PC-9 (cell line): ENCODE measurements at regions not wholly inside any gene's neighbourhood (a gene's known extent, or its start where the extent isn't known, plus 50 kb on each side); places are given as distances from the start of the nearest gene placed in this dataset.

ENCODE experiments used
- BruUV-seq: library from RNA; stranded (reverse); fragments of 400-500 nt; replicated peaks from 2 replicates; lab custom pipeline; 2021; lab: Mats Ljungman, UMichigan
- CTCF ChIA-PET: fragments of 300-600 bp; sonication (Branson Sonifier 250); formaldehyde crosslinking; loops from one replicate; lab custom pipeline; 2022; ENCODE audit warnings: antibody characterized with exemption; lab: Charles Lee
- POLR2A ChIA-PET: fragments of 300-600 bp; sonication (Branson Sonifier 250); formaldehyde crosslinking; loops from one replicate; lab custom pipeline; 2022; ENCODE audit warnings: antibody characterized with exemption; ENCODE audit not compliant: unreplicated experiment; lab: Charles Lee
- DNase-seq, 2 experiments: peaks; one replicate each; pipeline versions ENCODE4 v3.0.0 to v3.0.0-alpha.2; 2015 to 2022; ENCODE audit warnings: mixed read lengths in 1 of 2
- H2AFZ ChIP-seq: fragments of 200-600 bp; sonication (generic); 2 replicates; pipeline ENCODE4 v1.8.1; 2017; ENCODE audit warnings: antibody characterized with exemption
- H3F3A ChIP-seq: fragments of 200-600 bp; sonication (generic); 2 replicates; pipeline ENCODE4 v1.8.1; 2017; ENCODE audit warnings: antibody characterized with exemption, mild to moderate bottlenecking, low read depth; ENCODE audit not compliant: insufficient read depth
- H3K27ac ChIP-seq: fragments of 200-600 bp; sonication (generic); 2 replicates; pipeline ENCODE4 v1.6.1; 2016; ENCODE audit warnings: mixed run types
- H3K27me3 ChIP-seq: fragments of 200-600 bp; sonication (generic); 2 replicates; pipeline ENCODE4 v1.6.1; 2016; ENCODE audit warnings: low read depth, mixed run types; ENCODE audit not compliant: insufficient read depth
- H3K36me3 ChIP-seq: fragments of 200-600 bp; sonication (generic); 2 replicates; pipeline ENCODE4 v1.6.1; 2016; ENCODE audit warnings: low read depth, mixed run types
- H3K4me1 ChIP-seq: fragments of 200-600 bp; sonication (generic); replicated peaks from 2 replicates; pipeline ENCODE4 v1.6.1; 2016; ENCODE audit warnings: mixed run types; ENCODE audit not compliant: insufficient read depth
- H3K4me2 ChIP-seq: fragments of 200-600 bp; sonication (generic); 2 replicates; pipeline ENCODE4 v1.6.1; 2017; ENCODE audit warnings: mixed run types
- H3K4me3 ChIP-seq: fragments of 200-600 bp; sonication (generic); 2 replicates; pipeline ENCODE4 v1.6.1; 2016; ENCODE audit warnings: mixed run types
- H3K79me2 ChIP-seq: fragments of 200-600 bp; sonication (generic); 2 replicates; pipeline ENCODE4 v1.6.1; 2017; ENCODE audit warnings: low read depth, mixed run types
- H3K9me2 ChIP-seq: fragments of 200-600 bp; sonication (generic); 2 replicates; pipeline ENCODE4 v1.8.1; 2017; ENCODE audit warnings: mild to moderate bottlenecking; ENCODE audit not compliant: insufficient read depth
- H3K9me3 ChIP-seq: fragments of 200-600 bp; sonication (generic); 2 replicates; pipeline ENCODE4 v1.8.1; 2016; ENCODE audit warnings: low read depth; ENCODE audit not compliant: insufficient read depth
- H4K20me1 ChIP-seq: fragments of 200-600 bp; sonication (generic); 2 replicates; pipeline ENCODE4 v1.8.1; 2017; ENCODE audit not compliant: insufficient read depth
- CTCF ChIP-seq: fragments of 200-600 bp; sonication (generic); conservative IDR thresholded peaks from 2 replicates; pipeline ENCODE4 v1.6.1; 2017; ENCODE audit warnings: mixed run types, antibody characterized with exemption, mild to moderate bottlenecking, moderate library complexity
- EZH2 ChIP-seq: fragments of 200-600 bp; sonication (generic); IDR thresholded peaks from 2 replicates; pipeline ENCODE4 v1.8.0; 2017; ENCODE audit warnings: antibody characterized with exemption, low read depth
- intact Hi-C: fragments of 100-400 bp; cut with micrococcal nuclease; formaldehyde crosslinking; loops from one replicate; pipeline ENCODE4 v1.10.0; 2022; ENCODE audit not compliant: unreplicated experiment

GRCh38 chr21:33151941-33152731 is 77.6 kb upstream of the IFNAR2 start:
- H3K27ac ChIP-seq = no peak overlapping the region
- CTCF ChIA-PET = no interaction called here
- no TSS peak for BruUV-seq

GRCh38 chr21:33152732-33153130 is 77.0 kb upstream of the IFNAR2 start:
- H3K36me3 ChIP-seq = no peaks in the 10 kb centered on the region
- no peak for TF ChIP-seq CTCF
- TF ChIP-seq EZH2 = no peak

More at GRCh38 chr21:33151941-33152731, 77.6 kb upstream of the IFNAR2 start:
- H3K36me3 ChIP-seq = no peaks in the 10 kb centered on the region
- no peaks in the 10 kb centered on the region for H3K9me3 ChIP-seq
- POLR2A ChIA-PET = no interaction called here
- no peaks in the 10 kb centered on the region for H3K4me1 ChIP-seq
- no peak overlapping the region for H3K4me3 ChIP-seq
- TF ChIP-seq CTCF = no peak
- TF ChIP-seq EZH2 = no peak
- no peaks in the 10 kb centered on the region for H3K9me2 ChIP-seq
- H2AFZ ChIP-seq = no peak overlapping the region
- no peaks in the 10 kb centered on the region for H3F3A ChIP-seq
- H3K4me2 ChIP-seq = no peak overlapping the region
- no peaks in the 10 kb centered on the region for H4K20me1 ChIP-seq
- intact Hi-C loops = no loop called here
- no peak for DNase-seq
- no peaks in the 10 kb centered on the region for H3K79me2 ChIP-seq
- H3K27me3 ChIP-seq = peaks cover 70% of the 10 kb centered on the region

GRCh38 chr21:33155005-33155404 is 74.7 kb upstream of the IFNAR2 start:
- no peak overlapping the region for H3K27ac ChIP-seq
- TF ChIP-seq CTCF (no peak), EZH2 (no peak)
- POLR2A ChIA-PET = no interaction called here
- no peak overlapping the region for H2AFZ ChIP-seq
- CTCF ChIA-PET = interaction anchor here (0.6 kb wide), 1 partner anchor 32 kb away, joined by 3 read pairs; no protein-coding TSS in a partner anchor
- no peaks in the 10 kb centered on the region for H3K36me3 ChIP-seq
- H3F3A ChIP-seq = no peaks in the 10 kb centered on the region
- no peaks in the 10 kb centered on the region for H3K9me2 ChIP-seq
- no peaks in the 10 kb centered on the region for H3K79me2 ChIP-seq
- intact Hi-C loops = no loop called here
- no peaks in the 10 kb centered on the region for H4K20me1 ChIP-seq
- H3K4me1 ChIP-seq = no peaks in the 10 kb centered on the region
- no peak for DNase-seq
- no TSS peak for BruUV-seq
- no peaks in the 10 kb centered on the region for H3K9me3 ChIP-seq
- peaks cover 48% of the 10 kb centered on the region for H3K27me3 ChIP-seq
- H3K4me2 ChIP-seq = no peak overlapping the region
- H3K4me3 ChIP-seq = no peak overlapping the region

More at GRCh38 chr21:33152732-33153130, 77.0 kb upstream of the IFNAR2 start:
- no peaks in the 10 kb centered on the region for H3K79me2 ChIP-seq
- DNase-seq = no peak
- BruUV-seq = no TSS peak
- ChIA-PET CTCF (no interaction called here), POLR2A (no interaction called here)
- H3K9me3 ChIP-seq = no peaks in the 10 kb centered on the region
- H4K20me1 ChIP-seq = no peaks in the 10 kb centered on the region
- no peak overlapping the region for H3K4me3 ChIP-seq
- no peak overlapping the region for H2AFZ ChIP-seq
- H3K27ac ChIP-seq = no peak overlapping the region
- no peaks in the 10 kb centered on the region for H3K4me1 ChIP-seq
- no peaks in the 10 kb centered on the region for H3K9me2 ChIP-seq
- no peaks in the 10 kb centered on the region for H3F3A ChIP-seq
- peaks cover 64% of the 10 kb centered on the region for H3K27me3 ChIP-seq
- intact Hi-C loops = no loop called here
- H3K4me2 ChIP-seq = no peak overlapping the region
